H9 (cell line): ENCODE measurements at regions not wholly inside any gene's neighbourhood (a gene's known extent, or its start where the extent isn't known, plus 50 kb on each side); places are given as distances from the start of the nearest gene placed in this dataset.

Experiments used
- DNase-seq: peaks from one replicate; pipeline ENCODE4 v3.0.0-alpha.2; 2017
- H2AFZ ChIP-seq: one replicate; pipeline ENCODE4 v1.6.1; 2013; ENCODE audit warnings: mild to moderate bottlenecking, low read length, control low read depth, moderate library complexity
- H2AK5ac ChIP-seq: 2 replicates; pipeline ENCODE4 v1.6.1; 2013; ENCODE audit warnings: low read length, control low read depth, mixed read lengths; ENCODE audit not compliant: insufficient read length
- H2BK120ac ChIP-seq: one replicate; pipeline ENCODE4 v1.6.1; 2013; ENCODE audit warnings: low read depth, mild to moderate bottlenecking, low read length, control low read depth, inconsistent platforms; ENCODE audit not compliant: poor library complexity, severe bottlenecking
- H2BK12ac ChIP-seq: 2 replicates; pipeline ENCODE4 v1.6.1; 2013; ENCODE audit warnings: low read length, control low read depth, mixed read lengths, low read depth; ENCODE audit not compliant: insufficient read length
- H2BK15ac ChIP-seq: 2 replicates; pipeline ENCODE4 v1.6.1; 2013; ENCODE audit warnings: low read depth, low read length, control low read depth
- H2BK20ac ChIP-seq: one replicate; pipeline ENCODE4 v1.6.1; 2013; ENCODE audit warnings: low read depth, mild to moderate bottlenecking, low read length, control low read depth, inconsistent platforms; ENCODE audit not compliant: poor library complexity, severe bottlenecking
- H2BK5ac ChIP-seq: 2 replicates; pipeline ENCODE4 v1.6.1; 2013; ENCODE audit warnings: low read length, control low read depth, mixed read lengths; ENCODE audit not compliant: insufficient read length
- H3K14ac ChIP-seq: 2 replicates; pipeline ENCODE4 v1.6.1; 2013; ENCODE audit warnings: low read length, control low read depth; ENCODE audit not compliant: insufficient read depth
- H3K18ac ChIP-seq: 2 replicates; pipeline ENCODE4 v1.6.1; 2013; ENCODE audit warnings: low read depth, mild to moderate bottlenecking, mixed read lengths, low read length, control low read depth; ENCODE audit not compliant: insufficient read length
- H3K23ac ChIP-seq: 2 replicates; pipeline ENCODE4 v1.6.1; 2013; ENCODE audit warnings: low read length, control low read depth, mixed read lengths, low read depth; ENCODE audit not compliant: insufficient read length
- H3K23me2 ChIP-seq: 2 replicates; pipeline ENCODE4 v1.6.1; 2013; ENCODE audit warnings: low read depth, mild to moderate bottlenecking, mixed read lengths, low read length, control low read depth; ENCODE audit not compliant: insufficient read length, poor library complexity, severe bottlenecking
- H3K27ac ChIP-seq: 2 replicates; pipeline ENCODE4 v1.5.1; 2013; ENCODE audit warnings: low read length, control low read depth, mixed read lengths, low read depth; ENCODE audit not compliant: insufficient read length
- H3K27me3 ChIP-seq: 2 replicates; pipeline ENCODE4 v1.6.1; 2013; ENCODE audit warnings: low read length, control low read depth, inconsistent platforms; ENCODE audit not compliant: insufficient read depth
- H3K4ac ChIP-seq: 2 replicates; pipeline ENCODE4 v1.6.1; 2013; ENCODE audit warnings: low read depth, mild to moderate bottlenecking, control low read depth, inconsistent platforms, low read length, moderate library complexity
- H3K4me1 ChIP-seq: 2 replicates; pipeline ENCODE4 v1.6.1; 2013; ENCODE audit warnings: low read length, control low read depth, inconsistent platforms; ENCODE audit not compliant: insufficient read depth
- H3K4me2 ChIP-seq: 2 replicates; pipeline ENCODE4 v1.6.1; 2013; ENCODE audit warnings: low read length, control low read depth, mixed read lengths; ENCODE audit not compliant: insufficient read length, insufficient read depth
- H3K56ac ChIP-seq: 2 replicates; pipeline ENCODE4 v1.6.1; 2013; ENCODE audit warnings: low read depth, mild to moderate bottlenecking, mixed read lengths, low read length, control low read depth; ENCODE audit not compliant: insufficient read length
- H3K79me1 ChIP-seq: 2 replicates; pipeline ENCODE4 v1.6.1; 2013; ENCODE audit warnings: low read depth, mild to moderate bottlenecking, moderate library complexity, low read length, control low read depth, inconsistent platforms; ENCODE audit not compliant: insufficient read depth, poor library complexity, severe bottlenecking
- H3K79me2 ChIP-seq: 2 replicates; pipeline ENCODE4 v1.6.1; 2013; ENCODE audit warnings: low read length, control low read depth, inconsistent platforms; ENCODE audit not compliant: insufficient read depth
- H3K9ac ChIP-seq: 2 replicates; pipeline ENCODE4 v1.6.1; 2013; ENCODE audit warnings: low read length, control low read depth, mixed read lengths; ENCODE audit not compliant: insufficient read length; ENCODE audit errors: extremely low read depth
- H3K9me3 ChIP-seq: one replicate; pipeline ENCODE4 v1.6.1; 2013; ENCODE audit warnings: low read depth, low read length, inconsistent platforms; ENCODE audit not compliant: control insufficient read depth
- H3T11ph ChIP-seq: one replicate; pipeline ENCODE4 v1.6.1; 2013; ENCODE audit warnings: mild to moderate bottlenecking, low read length, control low read depth, inconsistent platforms
- H4K20me1 ChIP-seq: one replicate; pipeline ENCODE4 v1.6.1; 2013; ENCODE audit not compliant: control insufficient read depth, insufficient read length, insufficient read depth
- H4K5ac ChIP-seq: 2 replicates; pipeline ENCODE4 v1.6.1; 2013; ENCODE audit warnings: low read depth, mild to moderate bottlenecking, mixed read lengths, low read length, control low read depth; ENCODE audit not compliant: insufficient read length
- H4K8ac ChIP-seq: replicated peaks from 2 replicates; pipeline ENCODE4 v1.6.1; 2013; ENCODE audit warnings: low read length, control low read depth, mixed read lengths, low read depth; ENCODE audit not compliant: insufficient read length
- H4K91ac ChIP-seq: 2 replicates; pipeline ENCODE4 v1.6.1; 2013; ENCODE audit warnings: low read depth, mild to moderate bottlenecking, moderate library complexity, mixed read lengths, low read length, control low read depth; ENCODE audit not compliant: insufficient read length
- H3K27ac Mint-ChIP-seq, 3 experiments: 2 replicates in 2 of 3; 3 replicates in 1 of 3; pipeline ENCODE4 v1.8.0; 2020 to 2021; ENCODE audit warnings: mixed read lengths in 3 of 3, mild to moderate bottlenecking in 1 of 3, moderate library complexity in 1 of 3
- H3K27me3 Mint-ChIP-seq: 2 replicates; pipeline ENCODE4 v1.8.0; 2021; ENCODE audit warnings: low read depth, mild to moderate bottlenecking, moderate library complexity, mixed read lengths
- H3K36me3 Mint-ChIP-seq, 3 experiments: 2 replicates in 2 of 3; 3 replicates in 1 of 3; pipeline ENCODE4 v1.8.0; 2020 to 2021; ENCODE audit warnings: low read depth in 3 of 3, mixed read lengths in 3 of 3; ENCODE audit not compliant: insufficient read depth in 1 of 3
- H3K4me1 Mint-ChIP-seq, 2 experiments: 2 replicates each; pipeline ENCODE4 v1.8.0; 2020; ENCODE audit warnings: mixed read lengths in 2 of 2
- H3K4me3 Mint-ChIP-seq, 2 experiments: 2 replicates in 1 of 2; 3 replicates in 1 of 2; pipeline ENCODE4 v1.8.0; 2020 to 2021; ENCODE audit warnings: mild to moderate bottlenecking in 2 of 2, mixed read lengths in 2 of 2, moderate library complexity in 1 of 2
- H3K9me3 Mint-ChIP-seq, 2 experiments: 2 replicates in 1 of 2; 3 replicates in 1 of 2; pipeline ENCODE4 v1.8.0; 2020; ENCODE audit warnings: mild to moderate bottlenecking in 2 of 2, mixed read lengths in 2 of 2, moderate library complexity in 1 of 2
- CTCF ChIP-seq: fragments of 200-600 bp; sonication (generic); conservative IDR thresholded peaks from 3 replicates; pipeline ENCODE4 v1.8.0; 2021; ENCODE audit warnings: antibody characterized with exemption, mild to moderate bottlenecking
- WGBS: extraction: QIAGEN DNeasy Blood & Tissue Kit; methylation state at CpG from one replicate; pipeline ENCODE4 v1.1.7; 2013; ENCODE audit warnings: missing lambda C conversion rate, low lambda C conversion rate, mixed read lengths; ENCODE audit not compliant: insufficient read length; ENCODE audit errors: extremely low coverage; 5-methylcytosine and 5-hydroxymethylcytosine counted together

GRCh38 chr3:159482994-159483367 lies 505.7 kb upstream of the IL12A start:
- no peaks in the 10 kb centered on the region for H3K27me3 Mint-ChIP-seq
- Histone ChIP-seq H2BK15ac (no peak overlapping the region), H3K27me3 (no peaks in the 10 kb centered on the region), H2AFZ (no peak overlapping the region), H2BK120ac (no peak overlapping the region), H3K4ac (no peak overlapping the region), H3K4me1 (peaks cover 3% of the 10 kb centered on the region; the same call in 1 of the 2 replicates), H3T11ph (no peak overlapping the region), H2BK20ac (peak overlapping the region; percentile 26), H4K20me1 (no peaks in the 10 kb centered on the region), H3K27ac (no peak overlapping the region), H3K14ac (no peak overlapping the region), H2BK12ac (no peak overlapping the region), H3K56ac (no peak overlapping the region), H2BK5ac (no peak overlapping the region), H3K79me1 (no peaks in the 10 kb centered on the region), H3K79me2 (no peaks in the 10 kb centered on the region), H4K8ac (no peak overlapping the region), H3K23ac (no peak overlapping the region), H3K9ac (no peak overlapping the region), H3K23me2 (no peaks in the 10 kb centered on the region), H3K18ac (no peak overlapping the region), H2AK5ac (no peak overlapping the region), H4K5ac (no peak overlapping the region), H3K9me3 (no peaks in the 10 kb centered on the region), H4K91ac (no peak overlapping the region), H3K4me2 (no peak overlapping the region)
- no peak for TF ChIP-seq CTCF
- H3K9me3 Mint-ChIP-seq: peaks cover 3 to 13% of the 10 kb centered on the region in 2 experiments; a peak in 3 of 5 replicates
- peaks cover 14 to 16% of the 10 kb centered on the region in 2 experiments for H3K4me1 Mint-ChIP-seq
- no peaks in the 10 kb centered on the region for H3K36me3 Mint-ChIP-seq
- no peak for DNase-seq
- no peak overlapping the region for H3K4me3 Mint-ChIP-seq
- no CpG with 5 or more reads among the region's 5 CpGs for WGBS
- no peak overlapping the region; a peak in 2 of 7 replicates for H3K27ac Mint-ChIP-seq
